ENCODE measurements at regions not wholly inside any gene's neighbourhood (a gene's known extent, or its start where the extent isn't known, plus 50 kb on each side); places are given as distances from the start of the nearest gene placed in this dataset.
"Not testable (repeated sequence)": the region's sequence is repeated elsewhere in the genome, so short reads cannot be mapped to it uniquely, and the experiment has no call there.

DNA sequence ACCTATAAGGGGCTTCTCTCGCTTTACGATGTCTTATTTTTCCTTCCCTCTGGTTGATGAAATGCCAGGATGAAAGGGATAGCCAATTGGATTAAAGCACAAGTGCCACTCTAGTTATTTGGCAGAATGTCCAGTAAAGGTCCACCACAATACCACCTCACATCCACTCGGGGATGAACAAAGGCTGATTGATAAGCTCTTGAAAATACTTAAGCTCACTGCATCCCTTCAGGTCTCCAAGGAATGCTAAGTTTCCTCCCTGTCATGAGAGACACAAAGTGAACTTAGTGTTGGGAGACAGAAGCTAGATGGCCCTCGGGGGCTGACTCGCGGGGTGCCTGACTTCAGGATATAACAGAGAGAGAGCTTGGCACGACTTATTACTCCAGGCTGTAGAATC is 185.9 kb upstream of the ZNF644 start:
- H3K9me3 Mint-ChIP-seq; POLR2A ChIA-PET; H3K27me3 Mint-ChIP-seq; H3K4me3 Mint-ChIP-seq; H3K27ac Mint-ChIP-seq; DNase-seq; H3K36me3 Mint-ChIP-seq (ENCODE audit: low read depth); H3K4me1 Mint-ChIP-seq; CTCF ChIA-PET: not testable (repeated sequence)

DNA sequence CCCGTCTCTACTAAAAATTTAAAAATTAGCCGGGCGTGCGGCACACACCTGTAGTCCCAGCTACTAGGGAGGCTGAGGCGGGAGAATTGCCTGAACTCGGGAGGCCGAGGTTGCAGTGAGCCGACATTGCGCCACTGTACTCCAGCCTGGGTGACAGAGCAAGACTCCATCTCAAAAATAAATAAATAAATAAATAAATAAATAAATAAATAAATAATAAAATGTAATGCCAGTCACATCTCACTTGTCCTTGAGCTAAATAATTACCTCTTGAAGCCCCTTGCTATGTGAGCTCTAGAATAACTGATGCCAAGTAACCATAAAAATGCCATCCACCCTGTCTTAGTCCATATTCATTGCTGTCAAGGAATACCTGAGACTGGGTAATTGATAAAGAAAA is 182.3 kb upstream of the ZNF644 start:
- H3K36me3 Mint-ChIP-seq (ENCODE audit: low read depth); H3K9me3 Mint-ChIP-seq; H3K27ac Mint-ChIP-seq; H3K4me3 Mint-ChIP-seq; POLR2A ChIA-PET; DNase-seq; H3K27me3 Mint-ChIP-seq; H3K4me1 Mint-ChIP-seq; CTCF ChIA-PET: not testable (repeated sequence)

DNA sequence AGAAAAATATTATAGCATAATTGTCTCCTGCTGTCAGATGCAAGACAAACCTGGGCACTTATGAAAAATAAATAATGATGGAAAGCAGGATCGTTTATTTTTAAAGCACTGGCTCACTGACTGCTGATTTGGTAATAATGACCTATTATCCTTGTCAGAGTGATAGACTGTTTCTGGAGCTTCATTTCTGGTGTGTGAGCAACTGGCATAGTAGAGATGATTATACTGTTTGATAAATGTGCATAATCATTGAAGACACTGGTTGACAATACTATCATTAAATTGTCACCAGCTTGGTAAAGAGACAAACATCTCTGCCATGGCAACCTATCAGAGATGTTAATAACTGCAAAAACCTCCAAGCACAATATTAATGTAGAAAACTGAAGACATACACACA is 179.9 kb upstream of the ZNF644 start:
- peaks cover 16% of the 10 kb centered on the region for H3K27me3 Mint-ChIP-seq
- CTCF ChIA-PET, result no interaction called here

GRCh38 chr1:91201176-91201575 is 179.3 kb upstream of the ZNF644 start:
- CTCF ChIA-PET, result no interaction called here
- H3K27ac Mint-ChIP-seq, result no peak overlapping the region
- no peak for DNase-seq
- no peak overlapping the region for H3K4me3 Mint-ChIP-seq
- POLR2A ChIA-PET, result no interaction called here
- peaks cover 16% of the 10 kb centered on the region for H3K27me3 Mint-ChIP-seq
- no peaks in the 10 kb centered on the region for H3K36me3 Mint-ChIP-seq (ENCODE audit: low read depth)
- no peaks in the 10 kb centered on the region for H3K9me3 Mint-ChIP-seq
- no peaks in the 10 kb centered on the region for H3K4me1 Mint-ChIP-seq

More for the DNA sequence above, 179.9 kb upstream of the ZNF644 start:
- Mint-ChIP-seq H3K36me3 (ENCODE audit: low read depth) (no peaks in the 10 kb centered on the region), H3K27ac (no peak overlapping the region), H3K4me3 (no peak overlapping the region), H3K9me3 (no peaks in the 10 kb centered on the region), H3K4me1 (no peaks in the 10 kb centered on the region)
- POLR2A ChIA-PET, result no interaction called here
- no peak for DNase-seq

DNA sequence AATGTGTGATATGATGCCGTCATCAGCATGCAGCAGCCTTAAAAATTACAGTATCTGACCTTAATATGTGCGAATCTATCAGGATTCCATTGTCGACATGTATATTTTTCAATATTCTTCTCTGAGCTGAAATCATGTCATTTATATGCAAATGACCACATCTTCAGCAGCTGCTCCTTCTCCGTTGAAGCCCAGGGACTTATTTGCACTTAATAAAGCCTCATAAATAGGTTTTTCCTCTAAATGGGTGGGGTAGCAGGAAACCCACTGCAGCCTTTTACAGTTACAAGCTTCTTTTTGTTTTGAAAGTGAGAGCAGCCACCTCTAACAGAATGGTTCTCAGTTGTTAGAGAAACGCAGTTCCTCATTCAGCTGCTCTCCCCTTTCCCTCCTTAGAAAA is 178.8 kb upstream of the ZNF644 start:
- ChIA-PET POLR2A (no interaction called here), CTCF (no interaction called here)
- no peaks in the 10 kb centered on the region for H3K9me3 Mint-ChIP-seq
- H3K27ac Mint-ChIP-seq, result no peak overlapping the region
- no peaks in the 10 kb centered on the region for H3K36me3 Mint-ChIP-seq (ENCODE audit: low read depth)
- H3K27me3 Mint-ChIP-seq, result peaks cover 18% of the 10 kb centered on the region
- H3K4me1 Mint-ChIP-seq, result no peaks in the 10 kb centered on the region
- no peak overlapping the region for H3K4me3 Mint-ChIP-seq
- no peak for DNase-seq

- DNase-seq, result no peak
- no peaks in the 10 kb centered on the region for H3K4me1 Mint-ChIP-seq
- H3K27me3 Mint-ChIP-seq, result peaks cover 18% of the 10 kb centered on the region
- H3K36me3 Mint-ChIP-seq (ENCODE audit: low read depth), result no peaks in the 10 kb centered on the region
- ChIA-PET CTCF (no interaction called here), POLR2A (no interaction called here)
- H3K4me3 Mint-ChIP-seq, result no peak overlapping the region
- no peak overlapping the region for H3K27ac Mint-ChIP-seq
- no peaks in the 10 kb centered on the region for H3K9me3 Mint-ChIP-seq
These were observed 178.2 kb upstream of the ZNF644 start for GRCh38 chr1:91199988-91200387.

- H3K4me3 Mint-ChIP-seq, result no peak overlapping the region
- ChIA-PET CTCF (no interaction called here), POLR2A (no interaction called here)
- no peak for DNase-seq
- no peak overlapping the region for H3K27ac Mint-ChIP-seq
- H3K27me3 Mint-ChIP-seq, result peaks cover 8% of the 10 kb centered on the region
- peaks cover 4% of the 10 kb centered on the region for H3K9me3 Mint-ChIP-seq
- H3K4me1 Mint-ChIP-seq, result no peaks in the 10 kb centered on the region
- no peaks in the 10 kb centered on the region for H3K36me3 Mint-ChIP-seq (ENCODE audit: low read depth)
These were observed 169.2 kb upstream of the ZNF644 start for GRCh38 chr1:91190996-91191395.

GRCh38 chr1:91189096-91189495 is 167.3 kb upstream of the ZNF644 start:
- H3K4me3 Mint-ChIP-seq, result no peak overlapping the region
- H3K27me3 Mint-ChIP-seq, result peaks cover 10% of the 10 kb centered on the region
- peaks cover 4% of the 10 kb centered on the region for H3K9me3 Mint-ChIP-seq
- H3K27ac Mint-ChIP-seq, result no peak overlapping the region
- CTCF ChIA-PET, result interaction anchor here (1.6 kb wide), 1 partner anchor 8 kb away, joined by 6 read pairs; no protein-coding TSS in a partner anchor
- no peak for DNase-seq
- H3K36me3 Mint-ChIP-seq (ENCODE audit: low read depth), result no peaks in the 10 kb centered on the region
- POLR2A ChIA-PET, result no interaction called here
- H3K4me1 Mint-ChIP-seq, result no peaks in the 10 kb centered on the region

DNA sequence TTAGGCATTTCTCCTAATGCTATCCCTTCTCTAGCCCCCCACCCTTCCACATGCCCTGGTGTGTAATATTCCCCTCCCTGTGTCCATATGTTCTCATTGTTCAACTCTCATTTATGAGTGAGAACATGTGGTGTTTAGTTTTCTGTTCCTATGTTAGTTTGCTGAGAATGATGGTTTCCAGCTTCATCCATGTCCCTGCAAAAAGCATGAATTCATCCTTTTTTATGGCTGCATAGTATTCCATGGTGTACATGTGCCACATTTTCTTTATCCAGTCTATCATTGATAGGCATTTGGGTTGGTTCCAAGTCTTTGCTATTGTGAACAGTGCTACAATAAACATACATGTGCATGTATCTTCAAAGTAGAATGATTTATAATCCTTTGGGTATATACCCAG is 161.0 kb upstream of the ZNF644 start:
- H3K9me3 Mint-ChIP-seq; DNase-seq; H3K4me3 Mint-ChIP-seq; H3K4me1 Mint-ChIP-seq; H3K27ac Mint-ChIP-seq; POLR2A ChIA-PET; H3K27me3 Mint-ChIP-seq; CTCF ChIA-PET; H3K36me3 Mint-ChIP-seq (ENCODE audit: low read depth): not testable (repeated sequence)

- ChIA-PET POLR2A (no interaction called here), CTCF (no interaction called here)
- Mint-ChIP-seq H3K27me3 (peaks cover 12% of the 10 kb centered on the region), H3K27ac (no peak overlapping the region), H3K9me3 (no peaks in the 10 kb centered on the region), H3K4me3 (no peak overlapping the region), H3K36me3 (ENCODE audit: low read depth) (no peaks in the 10 kb centered on the region), H3K4me1 (no peaks in the 10 kb centered on the region)
- no peak for DNase-seq
These were observed 154.4 kb upstream of the ZNF644 start for GRCh38 chr1:91176250-91176649.

- ChIA-PET POLR2A (no interaction called here), CTCF (interaction anchor here (0.5 kb wide), 1 partner anchor 835 kb away, joined by 4 read pairs; no protein-coding TSS in a partner anchor)
- H3K36me3 Mint-ChIP-seq (ENCODE audit: low read depth), result no peaks in the 10 kb centered on the region
- peaks cover 12% of the 10 kb centered on the region for H3K27me3 Mint-ChIP-seq
- H3K9me3 Mint-ChIP-seq, result no peaks in the 10 kb centered on the region
- no peak overlapping the region for H3K4me3 Mint-ChIP-seq
- no peaks in the 10 kb centered on the region for H3K4me1 Mint-ChIP-seq
- no peak overlapping the region for H3K27ac Mint-ChIP-seq
- DNase-seq, result no peak
These were observed 152.9 kb upstream of the ZNF644 start for GRCh38 chr1:91174734-91175133.

GRCh38 chr1:91173346-91173890 is 151.6 kb upstream of the ZNF644 start:
- H3K27me3 Mint-ChIP-seq, result peaks cover 12% of the 10 kb centered on the region
- no peak for DNase-seq
- H3K36me3 Mint-ChIP-seq (ENCODE audit: low read depth), result no peaks in the 10 kb centered on the region
- H3K4me3 Mint-ChIP-seq, result no peak overlapping the region
- H3K4me1 Mint-ChIP-seq, result no peaks in the 10 kb centered on the region
- POLR2A ChIA-PET, result no interaction called here
- no peak overlapping the region for H3K27ac Mint-ChIP-seq
- CTCF ChIA-PET, result interaction anchor here (1.1 kb wide), 1 partner anchor 8 kb away, joined by 3 read pairs; no protein-coding TSS in a partner anchor
- no peaks in the 10 kb centered on the region for H3K9me3 Mint-ChIP-seq

- CTCF ChIA-PET, result no interaction called here
- no peak for DNase-seq
- POLR2A ChIA-PET, result no interaction called here
- Mint-ChIP-seq H3K36me3 (ENCODE audit: low read depth) (no peaks in the 10 kb centered on the region), H3K27me3 (peaks cover 12% of the 10 kb centered on the region), H3K4me1 (no peaks in the 10 kb centered on the region), H3K4me3 (no peak overlapping the region), H3K27ac (no peak overlapping the region), H3K9me3 (no peaks in the 10 kb centered on the region)
These were observed 150.7 kb upstream of the ZNF644 start for GRCh38 chr1:91172541-91172940.

DNA sequence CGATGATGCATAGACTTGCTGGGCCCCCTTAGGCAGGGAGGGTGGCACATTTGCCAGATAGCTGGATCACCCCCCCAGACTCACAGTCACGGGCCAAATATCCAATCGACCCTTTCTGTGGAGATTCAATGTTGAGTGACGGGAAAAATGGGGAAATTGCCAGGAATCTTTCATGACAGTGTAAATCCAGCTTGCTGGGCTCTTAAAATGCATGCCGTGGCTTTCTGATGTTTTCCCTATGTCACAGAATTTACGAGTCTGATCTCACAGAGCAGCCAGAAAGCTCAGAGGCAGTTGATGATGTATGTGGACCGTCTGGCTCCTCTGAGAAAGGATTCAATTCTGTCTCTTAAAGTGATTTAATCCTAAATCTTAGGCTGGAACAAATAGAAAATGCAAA is 150.1 kb upstream of the ZNF644 start:
- Mint-ChIP-seq H3K36me3 (ENCODE audit: low read depth) (no peaks in the 10 kb centered on the region), H3K4me3 (no peak overlapping the region), H3K27ac (no peak overlapping the region), H3K9me3 (no peaks in the 10 kb centered on the region), H3K4me1 (no peaks in the 10 kb centered on the region), H3K27me3 (peaks cover 11% of the 10 kb centered on the region)
- ChIA-PET CTCF (interaction anchor here (0.5 kb wide), 1 partner anchor 162 kb away, joined by 3 read pairs; no protein-coding TSS in a partner anchor), POLR2A (no interaction called here)
- DNase-seq, result no peak
